Stimulated activated CD8-positive, alpha-beta memory T cell treated with anti-CD3 and anti-CD28 coated beads, Interleukin-12 subunit alpha, Interleukin-12 subunit beta, amount 100 ng/mL, for 24 hours (primary cell): ENCODE measurements at regions not wholly inside any gene's neighbourhood (a gene's known extent, or its start where the extent isn't known, plus 50 kb on each side); places are given as distances from the start of the nearest gene placed in this dataset.

Experiments used
- DNase-seq: peaks from one replicate; pipeline ENCODE4 v3.0.0-alpha.2; 2020; ENCODE audit errors: extremely low read depth

DNA sequence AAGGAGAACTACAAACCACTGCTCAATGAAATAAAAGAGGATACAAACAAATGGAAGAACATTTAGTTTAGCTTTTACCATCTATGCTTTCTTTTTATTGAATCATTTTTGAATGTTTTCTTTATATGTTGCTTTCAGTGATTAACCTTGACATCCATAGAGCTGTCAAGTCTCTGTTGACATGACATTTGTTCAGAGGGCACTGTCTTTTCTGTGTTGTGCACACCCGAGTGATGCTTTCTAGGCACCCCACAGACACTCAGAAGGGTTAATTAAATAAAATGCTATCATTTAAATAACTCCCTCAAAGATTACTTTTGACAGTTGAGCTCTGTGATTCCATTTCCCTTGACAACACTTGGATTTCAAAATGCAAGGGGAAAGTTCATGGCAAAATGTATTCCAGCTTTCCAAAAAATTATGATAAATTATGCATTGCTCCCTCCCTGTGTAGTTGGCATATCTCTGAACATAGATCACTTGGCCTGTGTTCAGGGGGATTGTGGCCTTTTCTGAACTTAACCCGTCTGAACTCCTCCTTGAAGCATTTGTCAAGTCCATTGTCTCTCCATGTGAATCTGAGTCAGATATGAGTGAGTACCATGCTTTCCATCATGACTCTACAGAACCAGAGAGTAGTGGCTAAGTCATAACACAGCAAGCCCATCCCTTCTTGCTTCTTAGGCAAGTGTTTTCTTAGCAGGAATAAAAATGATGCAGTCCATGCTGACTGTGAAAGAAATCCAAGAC is 372.6 kb downstream of the RPRM start:
- no peak for DNase-seq

DNA sequence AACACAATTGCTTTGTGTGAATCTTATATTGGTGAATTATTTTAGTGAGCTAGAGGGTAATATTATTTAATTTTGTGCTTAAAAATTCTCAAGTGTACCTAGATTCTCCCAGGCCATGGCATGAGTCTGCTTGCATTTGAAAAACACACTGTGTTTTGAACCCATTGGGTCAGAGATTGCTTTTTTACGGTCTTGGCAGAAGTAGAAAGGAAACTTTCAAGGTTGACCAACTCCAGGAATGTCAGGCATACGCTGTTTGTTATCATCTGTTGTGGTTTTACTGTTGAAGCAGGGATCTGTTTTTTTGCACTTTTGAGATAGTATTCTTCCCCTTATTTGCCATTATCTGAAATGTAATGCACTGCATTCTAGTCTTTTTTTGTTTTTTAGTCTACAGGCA is 377.4 kb downstream of the RPRM start:
- no peak for DNase-seq

DNA sequence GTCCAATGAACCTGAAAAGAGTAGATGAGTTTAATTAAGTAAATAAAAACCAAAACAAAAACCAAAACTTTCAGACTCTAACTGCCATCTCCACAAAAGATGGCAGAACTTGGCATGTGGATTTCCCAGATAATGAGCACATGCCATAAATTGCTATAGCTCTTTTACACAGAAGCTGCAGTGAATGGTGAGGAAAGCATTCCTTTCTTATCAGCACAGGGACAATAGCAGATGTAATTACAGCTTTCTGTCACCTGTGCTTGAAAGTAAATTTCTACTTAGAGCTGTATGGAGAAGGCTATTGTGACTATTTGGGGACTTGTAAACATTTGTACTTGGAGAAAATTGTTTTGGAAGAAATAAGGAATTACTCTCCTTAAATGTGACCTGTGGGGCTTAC is 378.4 kb downstream of the RPRM start:
- no peak for DNase-seq

DNA sequence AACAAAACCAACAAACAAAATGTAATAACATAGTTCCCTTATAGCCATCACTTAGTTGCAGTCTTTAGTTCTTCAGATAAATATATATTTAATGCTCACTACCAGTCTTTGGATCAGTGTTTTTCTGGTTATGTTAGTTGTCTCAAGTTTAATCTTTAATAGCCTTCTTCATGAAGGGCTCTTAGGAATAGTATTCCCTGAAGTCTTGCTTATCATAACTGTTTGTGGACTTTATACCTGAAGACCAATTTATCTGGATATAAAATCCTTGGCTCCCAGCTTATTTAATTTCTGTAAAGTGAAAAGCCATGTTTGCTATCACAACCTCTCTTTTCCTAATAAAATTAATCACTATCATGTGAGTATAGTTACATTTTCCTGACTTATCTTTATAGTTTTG is 379.7 kb downstream of the ARL6IP6 start:
- DNase-seq: no peak

DNA sequence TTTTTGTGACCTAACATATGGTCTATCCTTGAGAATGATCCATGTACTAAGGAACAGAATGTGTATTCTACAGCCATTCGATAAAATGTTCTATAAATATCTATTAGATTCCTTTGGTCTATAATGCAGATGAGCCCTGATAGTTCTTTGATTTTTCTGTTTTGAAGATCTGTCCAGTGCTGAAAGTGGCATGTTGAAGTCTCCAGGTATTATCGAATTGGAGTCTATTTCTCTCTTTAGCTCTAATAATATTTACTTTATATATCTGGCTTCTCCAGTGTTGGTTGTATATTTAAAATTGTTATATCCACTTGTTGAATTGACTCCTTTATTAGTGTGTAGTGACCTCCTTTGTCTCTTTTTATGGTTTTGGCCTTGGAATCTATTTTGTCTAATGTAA is 377.9 kb downstream of the ARL6IP6 start:
- no peak for DNase-seq

DNA sequence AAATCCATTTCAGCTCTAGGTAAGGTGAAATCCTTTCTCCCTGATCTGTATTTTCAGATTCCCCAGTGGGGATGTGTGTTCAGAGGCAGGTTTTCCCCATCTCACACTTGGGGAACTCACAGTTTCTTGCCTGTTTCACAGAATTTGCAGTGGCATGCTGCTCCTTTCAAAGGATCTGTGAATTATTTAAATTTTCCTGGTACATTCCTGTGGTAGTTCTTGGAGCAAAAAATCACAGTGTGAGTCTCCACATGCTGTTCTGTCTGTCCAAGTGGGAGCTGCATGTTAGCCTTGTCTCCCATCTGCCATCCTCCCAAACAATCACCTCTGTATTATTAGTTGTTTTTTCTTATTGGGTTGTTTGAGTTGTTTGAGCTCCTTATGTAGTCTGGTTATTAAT is 372.9 kb downstream of the ARL6IP6 start:
- no peak for DNase-seq

DNA sequence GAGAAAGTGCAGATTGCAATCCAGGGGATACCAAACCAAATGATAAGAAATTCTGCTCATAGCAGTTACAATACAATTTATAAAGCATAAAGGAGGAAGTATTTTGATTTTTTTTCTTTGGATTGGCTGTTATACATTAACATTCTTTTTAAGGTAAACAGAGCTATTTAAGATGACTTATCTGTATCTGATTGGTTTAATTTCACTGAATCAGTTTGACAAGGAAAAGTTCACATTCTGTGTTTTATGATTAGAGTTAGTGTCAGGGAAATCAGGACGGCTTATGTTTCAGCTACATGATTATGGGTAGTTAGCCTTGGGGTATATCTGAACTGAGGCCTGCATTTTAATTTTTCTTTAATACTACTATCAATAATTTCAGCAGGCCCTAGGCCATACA is 360.9 kb downstream of the ARL6IP6 start:
- DNase-seq: no peak

DNA sequence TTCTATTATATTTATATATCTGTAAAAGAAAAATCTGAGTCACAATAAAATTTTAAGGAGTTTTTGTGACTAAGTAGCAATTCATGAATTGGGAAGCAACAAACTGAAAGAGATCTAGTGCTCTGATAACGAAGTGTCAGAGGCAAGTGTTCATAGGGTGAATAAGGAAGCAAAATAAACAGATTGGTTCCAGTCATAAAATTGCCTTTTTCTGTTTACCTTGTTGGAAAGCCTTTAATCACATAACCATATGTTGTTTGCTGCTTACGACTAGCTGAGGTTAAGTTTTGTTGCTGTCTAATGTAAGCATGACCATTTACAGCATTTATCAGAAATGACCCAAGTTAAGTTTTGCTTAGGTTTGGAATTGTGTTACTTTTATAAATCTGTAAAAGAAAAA is 358.9 kb downstream of the ARL6IP6 start:
- no peak for DNase-seq

DNA sequence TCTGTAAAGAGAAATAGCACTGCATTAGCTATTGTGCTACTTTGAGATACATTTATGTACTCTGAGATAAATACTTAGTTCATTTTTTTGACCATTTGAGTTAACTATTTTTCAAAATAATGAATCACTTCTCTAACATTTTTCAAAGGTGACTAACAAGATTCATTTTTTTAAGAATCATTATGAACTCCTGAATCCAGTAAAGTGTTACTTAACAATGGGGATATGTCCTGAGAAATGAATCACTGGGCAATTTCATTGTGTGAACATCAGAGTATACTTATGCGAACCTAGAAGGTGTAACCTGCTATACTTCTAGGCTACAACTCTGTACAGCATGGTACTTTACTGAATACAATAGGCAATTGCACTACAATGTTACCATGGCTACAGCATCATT is 355.8 kb downstream of the ARL6IP6 start:
- no peak for DNase-seq

DNA sequence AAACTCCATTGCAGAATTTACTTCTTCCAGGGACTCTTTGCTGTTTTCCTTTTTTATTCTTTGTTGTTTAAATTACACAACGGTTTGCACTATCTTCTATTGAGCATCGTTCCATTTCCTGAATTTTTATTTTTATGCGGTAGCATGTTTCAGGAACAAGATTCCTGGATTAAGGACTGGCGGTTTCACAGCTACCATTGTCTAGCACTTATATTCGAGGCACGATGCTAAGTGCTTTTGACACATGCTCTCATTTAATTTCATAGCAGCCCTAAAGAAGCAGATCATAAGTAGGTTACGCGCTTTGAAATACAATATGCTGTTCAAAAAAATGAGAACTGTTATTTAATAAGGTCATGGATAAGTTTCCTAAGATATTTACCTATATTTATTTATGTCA is 354.4 kb downstream of the ARL6IP6 start:
- no peak for DNase-seq

DNA sequence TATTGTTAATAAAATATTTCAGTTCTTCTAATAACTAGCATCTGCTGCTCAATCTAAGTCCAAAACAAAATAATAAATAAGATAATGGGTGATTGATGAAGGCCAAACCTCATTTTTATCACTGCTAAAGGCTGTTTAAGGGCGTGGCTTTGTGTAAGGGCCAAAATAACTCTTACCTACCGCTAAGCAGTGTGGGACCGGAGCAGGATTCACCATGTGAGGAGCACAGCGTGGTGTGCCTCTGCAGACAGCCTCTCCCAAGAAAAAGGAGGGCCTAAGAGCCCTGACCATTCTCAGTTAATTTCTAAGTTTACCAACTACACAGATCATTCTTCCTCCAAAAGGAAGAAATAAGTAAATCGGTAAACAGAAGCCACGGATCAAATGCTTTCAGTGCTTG is 353.7 kb downstream of the ARL6IP6 start:
- no peak for DNase-seq

DNA sequence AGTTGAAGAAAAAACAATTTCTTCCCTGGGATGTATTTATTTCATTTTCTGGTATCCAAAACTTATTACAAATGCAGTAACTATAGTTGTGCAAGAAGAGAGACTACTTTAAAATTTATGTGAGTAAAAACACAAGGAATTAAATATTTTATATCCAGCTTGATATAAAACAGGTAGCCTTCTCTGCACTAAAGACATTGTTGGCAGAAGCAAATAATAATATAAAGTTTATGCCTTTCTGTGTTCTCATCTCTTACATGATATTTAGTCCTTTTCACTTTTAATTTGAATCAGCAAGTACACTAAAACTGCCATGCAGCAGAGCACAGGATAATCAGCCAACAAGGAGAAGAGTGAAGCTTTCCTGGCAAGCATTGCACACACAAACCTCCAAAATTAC is 352.7 kb downstream of the ARL6IP6 start:
- DNase-seq: no peak

DNA sequence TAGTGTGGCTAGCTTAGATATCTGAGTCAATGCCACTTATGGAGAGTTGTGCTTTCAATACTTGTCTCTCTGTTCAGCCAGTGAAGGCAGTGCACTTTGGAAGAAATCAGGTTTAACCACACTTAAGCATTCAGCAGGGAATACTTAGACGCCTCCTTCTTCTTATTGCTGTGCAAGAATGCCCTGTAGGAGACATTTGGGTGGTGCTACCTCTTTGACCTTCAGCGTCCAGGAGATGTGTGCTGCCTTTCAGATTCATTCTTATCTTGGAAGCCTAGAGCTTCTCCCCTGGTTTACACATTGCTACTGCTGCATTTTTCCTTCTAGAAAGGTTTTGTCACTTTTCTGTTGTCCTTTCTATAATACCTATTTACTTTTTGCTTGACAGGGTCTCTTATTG is 350.5 kb downstream of the ARL6IP6 start:
- DNase-seq: no peak

DNA sequence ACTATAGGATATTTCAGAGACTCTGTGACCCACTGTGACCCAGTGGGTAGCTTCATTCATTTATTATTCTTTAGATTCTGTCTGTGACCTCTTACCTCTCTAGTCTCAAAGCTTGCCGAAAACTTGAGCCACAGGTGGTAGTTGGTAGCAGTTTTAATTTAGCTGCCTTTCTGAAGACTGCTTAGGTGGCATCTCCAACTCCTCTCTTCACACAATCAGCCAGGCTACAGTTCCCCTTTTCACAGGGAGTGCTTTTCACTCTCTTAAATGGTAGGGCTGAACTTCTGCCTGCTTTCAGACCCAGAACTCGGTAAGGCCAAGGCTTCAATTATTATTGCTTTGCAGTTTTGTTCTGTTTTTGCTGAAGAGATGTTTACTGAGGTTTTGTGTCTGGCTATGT is 349.6 kb downstream of the ARL6IP6 start:
- no peak for DNase-seq

DNA sequence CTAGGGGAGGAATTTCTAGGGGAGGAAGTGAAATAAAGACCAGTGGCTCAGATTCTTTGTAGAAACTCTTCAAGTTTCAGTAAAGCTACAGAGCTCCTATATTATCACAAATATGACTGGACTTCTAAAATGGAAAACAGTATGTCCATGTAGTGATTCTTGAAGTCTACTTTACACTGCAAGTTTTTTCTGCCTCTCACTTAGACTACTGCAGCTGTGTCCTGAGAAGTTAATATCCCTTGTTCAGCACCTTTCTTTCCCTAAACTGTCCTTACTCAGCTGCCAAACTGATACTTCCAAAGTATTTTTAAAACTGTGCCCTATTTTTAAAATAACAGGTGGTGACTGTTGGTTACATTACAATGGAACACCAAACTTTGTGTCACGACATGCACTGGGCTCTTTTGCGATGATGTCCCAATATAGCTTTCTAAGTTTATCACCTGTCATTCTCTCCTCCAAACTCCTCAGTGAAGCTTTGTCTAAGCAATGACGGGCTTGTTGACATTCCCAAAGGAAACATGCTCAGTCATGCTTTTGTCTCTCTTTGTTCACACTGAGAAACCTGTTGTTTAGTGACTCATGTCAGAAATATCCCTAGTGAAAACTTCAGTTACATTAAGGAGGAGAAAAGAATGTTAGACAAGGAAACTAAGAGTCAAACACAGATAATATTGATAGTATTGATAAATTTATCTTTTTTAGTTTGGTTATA is 341.1 kb downstream of the ARL6IP6 start:
- DNase-seq: no peak

DNA sequence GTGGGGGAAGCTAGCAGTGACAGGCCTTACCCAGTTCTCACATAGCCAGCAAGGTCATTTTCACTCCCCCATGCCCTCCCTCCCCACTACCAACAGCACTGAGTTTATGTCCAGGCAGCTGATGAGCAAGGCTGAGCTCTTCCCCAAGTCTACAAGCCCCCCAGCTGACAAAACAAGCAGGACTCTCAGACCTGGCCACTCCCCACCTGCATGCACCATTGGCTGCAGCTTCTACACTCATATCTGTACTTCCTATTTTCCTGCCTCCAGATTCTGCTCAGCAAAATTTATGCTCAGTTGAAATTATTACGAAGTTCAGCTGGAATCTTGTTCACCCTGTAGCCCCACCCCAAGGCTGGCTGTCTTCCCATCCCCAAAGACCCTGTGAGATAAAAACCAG is 339.3 kb downstream of the ARL6IP6 start:
- no peak for DNase-seq

DNA sequence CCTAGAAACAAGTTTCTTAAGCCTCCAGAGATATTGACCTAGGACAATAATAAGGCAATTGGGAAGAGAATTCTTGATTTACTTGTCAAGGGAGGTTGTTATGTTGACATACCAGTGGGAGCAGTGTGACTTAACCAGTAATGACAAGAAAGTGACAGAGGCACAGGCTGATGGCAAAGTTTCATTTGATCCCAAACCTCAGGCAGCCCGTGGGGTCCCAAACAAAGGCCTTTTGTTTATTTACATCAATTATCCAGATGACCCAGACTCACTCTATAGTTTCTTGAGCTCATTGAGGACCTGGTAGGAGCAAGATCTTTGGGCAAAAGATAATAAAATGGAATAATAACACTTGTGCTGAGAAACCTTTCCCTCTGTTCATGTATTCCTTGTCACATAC is 336.8 kb downstream of the ARL6IP6 start:
- DNase-seq: no peak

DNA sequence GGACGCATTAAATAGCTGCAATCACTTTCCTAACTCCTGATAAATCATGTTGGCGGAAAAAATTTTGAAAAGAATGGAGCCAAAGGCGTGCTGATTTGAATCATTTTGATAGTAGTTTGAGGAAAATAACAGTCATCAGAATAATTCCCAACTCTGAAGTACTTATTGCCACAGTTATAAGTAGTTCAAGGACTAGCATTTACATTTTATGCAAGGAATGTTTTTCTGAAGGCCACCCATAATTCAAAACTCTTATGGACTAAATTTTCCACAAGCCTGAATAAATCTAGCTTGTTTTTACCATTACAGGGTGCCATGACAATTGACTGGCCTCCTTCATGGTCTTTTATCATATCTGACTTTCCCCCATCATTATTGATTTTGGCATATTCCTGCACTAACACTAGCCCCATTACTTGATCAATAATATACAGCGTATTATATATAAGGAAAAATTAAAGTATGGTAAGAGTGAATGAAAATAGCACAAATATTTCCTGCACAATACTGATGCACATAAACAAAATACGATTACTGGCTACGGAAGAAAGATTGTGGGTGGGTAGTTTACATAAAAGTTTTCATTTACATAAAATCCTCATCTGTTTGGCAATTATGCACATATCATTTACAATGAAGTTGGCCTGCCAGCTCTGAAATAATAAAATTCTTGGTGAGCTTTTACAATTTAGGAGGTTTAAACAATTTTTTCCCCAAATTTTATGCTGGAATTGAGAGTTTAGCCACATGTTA is 334.6 kb downstream of the ARL6IP6 start:
- no peak for DNase-seq

DNA sequence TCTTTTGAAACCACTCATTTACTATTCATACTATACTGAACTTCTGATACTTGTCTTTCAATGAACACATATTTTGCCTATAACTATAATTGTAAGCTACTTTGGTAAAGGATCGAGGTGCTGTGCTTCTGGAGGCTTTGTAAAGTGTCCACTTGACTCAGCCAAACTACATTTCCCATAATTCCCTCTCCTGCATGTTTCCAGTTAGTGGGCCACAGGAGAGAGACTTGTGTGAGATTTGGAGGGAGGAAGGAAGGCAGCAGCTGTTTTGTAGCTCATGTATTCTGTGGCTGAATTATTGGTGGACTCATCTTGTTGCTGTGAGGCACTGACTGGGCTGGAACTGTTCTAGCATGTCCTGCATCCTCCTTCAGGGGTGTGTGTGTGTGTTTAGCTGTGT is 328.8 kb downstream of the ARL6IP6 start:
- no peak for DNase-seq

DNA sequence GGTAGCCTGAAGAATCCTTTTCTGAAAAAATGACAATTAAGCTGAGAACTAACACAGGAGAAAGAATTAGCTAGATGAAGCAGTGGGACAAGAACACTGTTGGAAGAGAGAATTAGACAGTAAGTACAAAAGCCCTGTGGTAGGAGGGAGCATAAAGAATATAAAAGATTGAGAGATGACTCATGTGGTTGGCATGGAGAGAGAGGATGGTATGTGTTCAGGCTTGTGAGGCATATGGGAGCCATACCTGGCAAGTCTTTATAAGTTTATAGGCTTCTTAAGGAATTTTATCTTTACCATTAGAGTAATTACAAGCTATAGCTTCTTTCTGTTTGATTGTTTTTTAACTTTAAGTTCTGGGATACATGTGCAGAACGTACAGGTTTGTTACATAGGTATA is 325.0 kb downstream of the ARL6IP6 start:
- no peak for DNase-seq

DNA sequence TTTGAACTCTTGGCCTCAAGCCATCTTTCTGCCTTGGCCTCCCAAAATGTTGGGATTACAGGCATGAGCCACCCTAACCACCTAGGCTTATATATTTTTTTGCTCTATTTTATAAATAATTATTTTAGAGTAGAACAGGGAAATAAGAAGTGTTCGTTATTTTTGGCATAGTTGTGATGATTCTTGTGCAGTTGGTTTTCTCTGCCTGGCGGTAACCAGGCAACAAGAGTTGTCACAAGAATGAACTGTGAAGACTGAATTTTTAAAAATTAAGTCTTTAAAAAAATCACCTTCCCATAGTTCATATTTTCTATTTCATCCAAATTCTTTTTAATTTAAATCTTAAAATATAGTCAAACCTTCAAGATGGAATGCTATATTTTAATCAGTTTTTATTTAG is 310.2 kb downstream of the ARL6IP6 start:
- DNase-seq: no peak

DNA sequence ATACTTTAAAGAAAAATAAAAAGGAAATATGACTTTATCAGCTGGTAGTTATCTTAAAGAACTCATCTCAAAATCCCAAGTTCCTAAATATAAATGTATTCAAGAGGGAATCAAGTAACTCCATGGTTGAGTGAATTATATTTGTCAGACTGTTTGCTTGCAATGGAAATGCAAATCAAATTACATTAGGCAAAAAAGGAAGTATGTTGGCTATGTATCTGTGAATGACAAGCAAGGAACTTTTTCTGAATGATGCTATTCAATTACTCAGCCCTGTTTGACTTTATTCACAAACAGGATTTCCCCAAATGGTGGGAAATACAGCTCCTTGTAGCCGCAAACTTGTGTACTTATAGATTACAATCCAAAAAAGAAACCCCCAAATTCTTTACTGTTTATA is 309.1 kb downstream of the ARL6IP6 start:
- DNase-seq: no peak

DNA sequence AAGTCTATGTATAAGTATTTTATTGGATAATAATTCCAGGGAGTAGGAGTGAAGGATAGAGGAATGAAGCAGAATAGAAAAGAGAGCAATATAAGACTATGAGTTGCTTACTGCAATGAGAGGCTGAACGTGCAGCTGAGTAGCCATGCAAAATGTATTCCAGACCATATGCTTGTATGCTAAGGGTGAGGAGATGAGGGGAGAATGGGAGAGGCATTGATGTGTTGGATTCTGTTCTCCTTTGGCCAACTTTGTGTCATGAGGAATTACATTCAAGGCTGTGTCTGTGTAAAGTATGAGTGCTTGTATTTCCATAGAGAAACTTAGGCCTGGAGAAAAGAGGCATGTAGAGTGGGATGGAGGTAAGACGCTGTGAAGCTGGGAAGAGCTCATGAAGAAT is 301.8 kb downstream of the ARL6IP6 start:
- DNase-seq: no peak
